ENCODE measurements at regions not wholly inside any gene's neighbourhood (a gene's known extent, or its start where the extent isn't known, plus 50 kb on each side); places are given as distances from the start of the nearest gene placed in this dataset.

GRCh38 chr1:112778137-112778536 is 63.0 kb upstream of the PPM1J start:
- H3K4me1 ChIP-seq: no peaks in the 10 kb centered on the region
- H3K9me3 ChIP-seq: no peaks in the 10 kb centered on the region
- H3K36me3 ChIP-seq: no peaks in the 10 kb centered on the region
- DNase-seq: no peak
- H3K27me3 ChIP-seq (ENCODE audit: low read depth): no peaks in the 10 kb centered on the region
- H3K27ac ChIP-seq: no peak overlapping the region
- H3K4me3 ChIP-seq: no peak overlapping the region
- intact Hi-C loops (cut with DNase I): no loop called here
- no peak for TF ChIP-seq CTCF (IDR thresholded peaks at IDR 0.05)
- ATAC-seq: no peak

GRCh38 chr1:112776688-112777087 is 61.6 kb upstream of the PPM1J start:
- intact Hi-C loops (cut with DNase I): no loop called here
- Histone ChIP-seq H3K9me3 (no peaks in the 10 kb centered on the region), H3K27me3 (ENCODE audit: low read depth) (peaks cover 5% of the 10 kb centered on the region), H3K27ac (no peak overlapping the region), H3K36me3 (no peaks in the 10 kb centered on the region), H3K4me3 (no peak overlapping the region), H3K4me1 (no peaks in the 10 kb centered on the region)
- no peak for TF ChIP-seq CTCF (IDR thresholded peaks at IDR 0.05)
- no peak for ATAC-seq
- DNase-seq: no peak

- DNase-seq: no peak
- Histone ChIP-seq H3K27ac (no peak overlapping the region), H3K36me3 (no peaks in the 10 kb centered on the region), H3K9me3 (no peaks in the 10 kb centered on the region), H3K27me3 (ENCODE audit: low read depth) (peaks cover 5% of the 10 kb centered on the region), H3K4me1 (no peaks in the 10 kb centered on the region), H3K4me3 (no peak overlapping the region)
- intact Hi-C loops (cut with DNase I): no loop called here
- TF ChIP-seq CTCF (IDR thresholded peaks at IDR 0.05): no peak
- ATAC-seq: no peak
These were observed 57.6 kb upstream of the PPM1J start for GRCh38 chr1:112772781-112773180.

GRCh38 chr1:112770724-112771123 is 55.6 kb upstream of the PPM1J start:
- Histone ChIP-seq H3K36me3 (no peaks in the 10 kb centered on the region), H3K27me3 (ENCODE audit: low read depth) (peaks cover 5% of the 10 kb centered on the region), H3K4me1 (no peaks in the 10 kb centered on the region), H3K4me3 (no peak overlapping the region), H3K27ac (no peak overlapping the region), H3K9me3 (no peaks in the 10 kb centered on the region)
- TF ChIP-seq CTCF (IDR thresholded peaks at IDR 0.05): no peak
- ATAC-seq (no peak), DNase-seq (no peak)
- intact Hi-C loops (cut with DNase I): no loop called here

GRCh38 chr1:112769611-112770010 is 54.5 kb upstream of the PPM1J start:
- no peak overlapping the region for H3K4me3 ChIP-seq
- no peaks in the 10 kb centered on the region for H3K4me1 ChIP-seq
- H3K27me3 ChIP-seq (ENCODE audit: low read depth): peaks cover 5% of the 10 kb centered on the region
- no peak for TF ChIP-seq CTCF (IDR thresholded peaks at IDR 0.05)
- intact Hi-C loops (cut with DNase I): no loop called here
- H3K36me3 ChIP-seq: no peaks in the 10 kb centered on the region
- no peak for ATAC-seq
- H3K9me3 ChIP-seq: no peaks in the 10 kb centered on the region
- H3K27ac ChIP-seq: no peak overlapping the region
- no peak for DNase-seq

- peaks cover 2% of the 10 kb centered on the region for H3K27me3 ChIP-seq (ENCODE audit: low read depth)
- H3K4me3 ChIP-seq: no peak overlapping the region
- peaks cover 2% of the 10 kb centered on the region for H3K4me1 ChIP-seq
- no peaks in the 10 kb centered on the region for H3K36me3 ChIP-seq
- H3K27ac ChIP-seq: no peak overlapping the region
- intact Hi-C loops (cut with DNase I): no loop called here
- no peaks in the 10 kb centered on the region for H3K9me3 ChIP-seq
- TF ChIP-seq CTCF (IDR thresholded peaks at IDR 0.05): no peak
- no peak for DNase-seq
- no peak for ATAC-seq
These were observed 52.5 kb upstream of the PPM1J start for GRCh38 chr1:112767646-112768045.
